ENCODE measurements at regions not wholly inside any gene's neighbourhood (a gene's known extent, or its start where the extent isn't known, plus 50 kb on each side); places are given as distances from the start of the nearest gene placed in this dataset.

- Histone ChIP-seq H3K9me3 (no peaks in the 10 kb centered on the region), H3K4me1 (peaks cover 5 to 42% (median 23%) of the 10 kb centered on the region in 12 donors), H3K27me3 (no peaks in the 10 kb centered on the region), H3K27ac (no peak overlapping the region), H3K4me3 (no peak overlapping the region), H3K36me3 (no peaks in the 10 kb centered on the region)
- no peak for TF ChIP-seq POLR2A (IDR thresholded peaks at IDR 0.05)
- no peak for TF ChIP-seq CTCF (IDR thresholded peaks at IDR 0.05)
- ATAC-seq (no peak), DNase-seq (no peak)
- intact Hi-C loops (cut with DNase I) = loop anchor here in 3 of 10 donors (10.0 kb wide), 3 partner anchors 87 to 483 kb away; partner anchors contain the start of gene CXCL12 (in 1 of the 3)
- WGBS, 4 donors = 90 to 93% (median 91%) methylated on average over 9 of the region's 9 CpGs
Measured at GRCh38 chr10:43901744-43902504, 253.2 kb upstream of the ZNF32 start.

GRCh38 chr10:43901302-43901701 lies 252.6 kb upstream of the ZNF32 start:
- DNase-seq (no peak), ATAC-seq (no peak)
- Histone ChIP-seq H3K27me3 (no peaks in the 10 kb centered on the region), H3K9me3 (no peaks in the 10 kb centered on the region), H3K36me3 (no peaks in the 10 kb centered on the region), H3K4me3 (no peak overlapping the region), H3K4me1 (peaks cover 2 to 36% (median 17%) of the 10 kb centered on the region in 12 donors), H3K27ac (no peak overlapping the region)
- 89 to 96% (median 95%) methylated on average over 3 of the region's 3 CpGs for WGBS, 4 donors
- intact Hi-C loops (cut with DNase I) = loop anchor here in 3 of 10 donors (10.0 kb wide), 3 partner anchors 87 to 483 kb away; partner anchors contain the start of gene CXCL12 (in 1 of the 3)
- TF ChIP-seq CTCF (IDR thresholded peaks at IDR 0.05) (peak in 1 of 12 donors; percentile 13), POLR2A (IDR thresholded peaks at IDR 0.05) (no peak)

- intact Hi-C loops (cut with DNase I) = loop anchor here in 3 of 10 donors (10.0 kb wide), 3 partner anchors 86 to 484 kb away; partner anchors contain the start of gene CXCL12 (in 1 of the 3)
- no peaks in the 10 kb centered on the region for H3K27me3 ChIP-seq
- DNase-seq (no peak), ATAC-seq (no peak)
- TF ChIP-seq CTCF (IDR thresholded peaks at IDR 0.05) (no peak), POLR2A (IDR thresholded peaks at IDR 0.05) (no peak)
- no peak overlapping the region for H3K27ac ChIP-seq
- H3K4me3 ChIP-seq = no peak overlapping the region
- H3K9me3 ChIP-seq = no peaks in the 10 kb centered on the region
- no peaks in the 10 kb centered on the region for H3K36me3 ChIP-seq
- H3K4me1 ChIP-seq = peaks cover 0 to 36% (median 10%) of the 10 kb centered on the region in 12 donors
- WGBS, 4 donors = 88 to 96% (median 94%) methylated on average over 6 of the region's 6 CpGs
Measured at GRCh38 chr10:43900571-43900970, 251.9 kb upstream of the ZNF32 start.

- H3K4me1 ChIP-seq = peaks cover 0 to 28% (median 8%) of the 10 kb centered on the region in 12 donors
- H3K4me3 ChIP-seq = no peak overlapping the region
- intact Hi-C loops (cut with DNase I) = no loop called here
- no peak for DNase-seq
- peak in 3 of 4 donors; percentile 25 to 49 (median 45) for ATAC-seq
- no peak overlapping the region for H3K27ac ChIP-seq
- 65 to 77% (median 74%) methylated on average over 7 of the region's 7 CpGs for WGBS, 4 donors
- H3K36me3 ChIP-seq = no peaks in the 10 kb centered on the region
- TF ChIP-seq POLR2A (IDR thresholded peaks at IDR 0.05) = no peak
- TF ChIP-seq CTCF (IDR thresholded peaks at IDR 0.05) = no peak
- H3K9me3 ChIP-seq = no peaks in the 10 kb centered on the region
- no peaks in the 10 kb centered on the region for H3K27me3 ChIP-seq
Measured at GRCh38 chr10:43899224-43899959, 250.7 kb upstream of the ZNF32 start.
